HPDE6-E6E7 (cell line): ENCODE measurements at regions not wholly inside any gene's neighbourhood (a gene's known extent, or its start where the extent isn't known, plus 50 kb on each side); places are given as distances from the start of the nearest gene placed in this dataset.

Source experiments
- DNase-seq: peaks from one replicate; pipeline ENCODE4 v3.0.0; 2011; ENCODE audit warnings: missing footprints; ENCODE audit errors: extremely low spot score

- no peak for DNase-seq
These were observed 311.3 kb downstream of the TNS1 start for GRCh38 chr2:217691516-217691915.

- DNase-seq: no peak
These were observed 313.7 kb downstream of the TNS1 start for GRCh38 chr2:217689053-217689452.

- DNase-seq: no peak
These were observed 314.3 kb downstream of the TNS1 start for GRCh38 chr2:217688494-217688893.

GRCh38 chr2:217687771-217688170 is 315.0 kb downstream of the TNS1 start:
- no peak for DNase-seq

- DNase-seq: peak; percentile 88
These were observed 317.6 kb downstream of the TNS1 start for GRCh38 chr2:217685255-217685605.

GRCh38 chr2:217684431-217685254 is 318.2 kb downstream of the TNS1 start:
- no peak for DNase-seq

GRCh38 chr2:217683106-217683870 is 319.5 kb downstream of the TNS1 start:
- DNase-seq: no peak

- no peak for DNase-seq
These were observed 321.0 kb downstream of the TNS1 start for GRCh38 chr2:217681791-217682190.

- no peak for DNase-seq
These were observed 322.4 kb downstream of the TNS1 start for GRCh38 chr2:217680381-217680780.

- DNase-seq: no peak
These were observed 329.2 kb downstream of the TNS1 start for GRCh38 chr2:217673627-217674026.

- DNase-seq: peak; percentile 21
These were observed 330.3 kb downstream of the TNS1 start for GRCh38 chr2:217672472-217672871.

- no peak for DNase-seq
These were observed 330.9 kb downstream of the TNS1 start for GRCh38 chr2:217671871-217672270.

- DNase-seq: no peak
These were observed 331.7 kb downstream of the TNS1 start for GRCh38 chr2:217671075-217671474.

GRCh38 chr2:217669831-217670230 is 333.0 kb downstream of the TNS1 start:
- DNase-seq: no peak

- no peak for DNase-seq
These were observed 335.3 kb downstream of the TNS1 start for GRCh38 chr2:217667512-217667911.

- no peak for DNase-seq
These were observed 335.8 kb downstream of the TNS1 start for GRCh38 chr2:217667035-217667434.

- DNase-seq: no peak
These were observed 336.5 kb downstream of the TNS1 start for GRCh38 chr2:217666338-217666737.

GRCh38 chr2:217664761-217665160 is 338.0 kb downstream of the TNS1 start:
- no peak for DNase-seq

- no peak for DNase-seq
These were observed 339.7 kb downstream of the TNS1 start for GRCh38 chr2:217662984-217663602.

GRCh38 chr2:217661378-217661777 is 341.4 kb downstream of the TNS1 start:
- DNase-seq: no peak

GRCh38 chr2:217660423-217660822 is 342.4 kb downstream of the TNS1 start:
- no peak for DNase-seq

- DNase-seq: no peak
These were observed 344.0 kb downstream of the TNS1 start for GRCh38 chr2:217658806-217659205.

- no peak for DNase-seq
These were observed 345.5 kb downstream of the TNS1 start for GRCh38 chr2:217657252-217657651.
